IMR-90 (cell line): ENCODE measurements at regions not wholly inside any gene's neighbourhood (a gene's known extent, or its start where the extent isn't known, plus 50 kb on each side); places are given as distances from the start of the nearest gene placed in this dataset.
A peak's percentile ranks its signal among the peaks of the same experiment; 100 is the strongest.

Source experiments
- ATAC-seq: fragments of 200-7000 bp; cut with Tn5 transposase; 2 replicates; pipeline ENCODE4 v1.9.1; 2020; ENCODE audit warnings: low read depth, mild to moderate bottlenecking, moderate library complexity
- BruUV-seq: library from RNA; stranded (reverse); fragments of 400-500 nt; replicated peaks from 2 replicates; lab custom pipeline; 2021; lab: Mats Ljungman, UMichigan
- CTCF ChIA-PET: fragments of 300-600 bp; formaldehyde crosslinking; extraction: SDS; loops from one replicate; lab custom pipeline; 2021; ENCODE audit warnings: antibody characterized with exemption; lab: Yijun Ruan, JAX
- POLR2A ChIA-PET: fragments of 300-600 bp; sonication (Branson Sonifier 250); formaldehyde crosslinking; loops from one replicate; lab custom pipeline; 2022; ENCODE audit warnings: antibody characterized with exemption; ENCODE audit not compliant: unreplicated experiment; lab: Charles Lee
- DNase-seq: peaks from one replicate; pipeline ENCODE4 v3.0.0; 2013
- H2AFZ ChIP-seq: replicated peaks from 2 replicates; pipeline ENCODE3; 2013; ENCODE audit warnings: low read length, mild to moderate bottlenecking; ENCODE audit not compliant: poor library complexity
- H2AK5ac ChIP-seq: 2 replicates; pipeline ENCODE4 v1.6.1; 2013; ENCODE audit warnings: low read depth, low read length, inconsistent platforms
- H2AK9ac ChIP-seq: replicated peaks from 2 replicates; pipeline ENCODE3; 2013; ENCODE audit warnings: mild to moderate bottlenecking, low read depth, low read length, moderate library complexity; ENCODE audit not compliant: poor library complexity
- H2BK120ac ChIP-seq: 2 replicates; pipeline ENCODE4 v1.6.1; 2013; ENCODE audit warnings: low read depth, low read length, inconsistent platforms
- H2BK15ac ChIP-seq: 3 replicates; pipeline ENCODE4 v1.6.1; 2013; ENCODE audit warnings: low read depth, low read length, inconsistent platforms
- H2BK20ac ChIP-seq: 2 replicates; pipeline ENCODE4 v1.6.1; 2013; ENCODE audit warnings: low read depth, mild to moderate bottlenecking, inconsistent platforms, low read length, moderate library complexity
- H2BK5ac ChIP-seq: 2 replicates; pipeline ENCODE4 v1.6.1; 2013; ENCODE audit warnings: mild to moderate bottlenecking, low read depth, low read length, inconsistent platforms; ENCODE audit not compliant: poor library complexity, severe bottlenecking
- H3K14ac ChIP-seq: replicated peaks from 2 replicates; pipeline ENCODE4 v1.6.1; 2013; ENCODE audit warnings: low read depth, low read length, inconsistent platforms
- H3K18ac ChIP-seq: 2 replicates; pipeline ENCODE4 v1.6.1; 2013; ENCODE audit warnings: low read depth, low read length, control low read depth
- H3K23ac ChIP-seq: 2 replicates; pipeline ENCODE4 v1.6.1; 2013; ENCODE audit warnings: low read depth, low read length, inconsistent platforms
- H3K27ac ChIP-seq: 2 replicates; pipeline ENCODE4 v1.5.1; 2013; ENCODE audit warnings: mild to moderate bottlenecking, control low read depth, low read length; ENCODE audit not compliant: insufficient read depth
- H3K27me3 ChIP-seq: 2 replicates; pipeline ENCODE4 v1.6.1; 2013; ENCODE audit warnings: low read length; ENCODE audit not compliant: control insufficient read depth, insufficient read depth
- H3K36me3 ChIP-seq: 2 replicates; pipeline ENCODE4 v1.6.1; 2013; ENCODE audit warnings: low read length, mixed read lengths; ENCODE audit not compliant: control insufficient read depth, insufficient read depth
- H3K4ac ChIP-seq: 2 replicates; pipeline ENCODE4 v1.6.1; 2013; ENCODE audit warnings: low read depth, low read length, inconsistent platforms
- H3K4me1 ChIP-seq: 2 replicates; pipeline ENCODE4 v1.6.1; 2013; ENCODE audit warnings: low read length, mixed read lengths; ENCODE audit not compliant: control insufficient read depth, insufficient read depth
- H3K4me2 ChIP-seq: 2 replicates; pipeline ENCODE4 v1.6.1; 2013; ENCODE audit warnings: low read depth, mild to moderate bottlenecking, control low read depth, low read length, moderate library complexity
- H3K4me3 ChIP-seq: 2 replicates; pipeline ENCODE4 v1.5.1; 2013; ENCODE audit warnings: low read depth, mild to moderate bottlenecking, control low read depth, low read length, moderate library complexity; ENCODE audit not compliant: insufficient read depth
- H3K56ac ChIP-seq: 2 replicates; pipeline ENCODE4 v1.6.1; 2013; ENCODE audit warnings: low read length, inconsistent platforms; ENCODE audit not compliant: insufficient read depth; ENCODE audit errors: extremely low read depth
- H3K79me1 ChIP-seq, 2 experiments: 2 replicates each; pipeline ENCODE4 v1.6.1; 2013; ENCODE audit warnings: low read length in 2 of 2, inconsistent platforms in 1 of 2, low read depth in 1 of 2
- H3K9ac ChIP-seq: 2 replicates; pipeline ENCODE4 v1.6.1; 2013; ENCODE audit warnings: low read depth, low read length, control low read depth
- H3K9me1 ChIP-seq: 2 replicates; pipeline ENCODE4 v1.6.1; 2013; ENCODE audit warnings: low read length, inconsistent platforms; ENCODE audit not compliant: insufficient read depth
- H3K9me3 ChIP-seq: 2 replicates; pipeline ENCODE4 v1.6.1; 2013; ENCODE audit warnings: low read length; ENCODE audit not compliant: control insufficient read depth, insufficient read depth
- H4K20me1 ChIP-seq: 2 replicates; pipeline ENCODE4 v1.6.1; 2013; ENCODE audit warnings: low read length, inconsistent platforms; ENCODE audit not compliant: insufficient read depth
- H4K5ac ChIP-seq: 2 replicates; pipeline ENCODE4 v1.6.1; 2013; ENCODE audit warnings: mild to moderate bottlenecking, low read depth, low read length, control low read depth
- H4K8ac ChIP-seq, 2 experiments: 2 replicates each; pipeline ENCODE4 v1.6.1; 2013; ENCODE audit warnings: low read depth in 2 of 2, low read length in 2 of 2, control low read depth in 1 of 2, inconsistent platforms in 1 of 2
- H4K91ac ChIP-seq: 2 replicates; pipeline ENCODE4 v1.6.1; 2013; ENCODE audit warnings: low read depth, low read length, inconsistent platforms; ENCODE audit not compliant: insufficient read depth
- MXI1 ChIP-seq: IDR thresholded peaks from 2 replicates; pipeline ENCODE4 v1.6.1; 2012; ENCODE audit warnings: low read depth, mild to moderate bottlenecking, low read length, moderate library complexity, borderline replicate concordance
- WGBS, 2 experiments: methylation state at CpG; one replicate each; pipeline versions ENCODE4 v1.1.5 to v1.1.7; 2013; ENCODE audit warnings: missing lambda C conversion rate in 2 of 2; ENCODE audit not compliant: insufficient read length in 1 of 2; ENCODE audit errors: extremely low coverage in 2 of 2; 5-methylcytosine and 5-hydroxymethylcytosine counted together
- dilution Hi-C: fragments of 300-500 bp; cut with HindIII; formaldehyde crosslinking; loops from one replicate; pipeline ENCODE4 v1.14.3; 2018; ENCODE audit warnings: low sequenced_read_pairs; ENCODE audit not compliant: unreplicated experiment
- in situ Hi-C: fragments of 300-500 bp; cut with MboI; formaldehyde crosslinking; loops from 3 replicates; pipeline ENCODE4 v1.14.3; 2019; ENCODE audit warnings: low sequenced_read_pairs, inconsistent platforms, mixed read lengths
- intact Hi-C: fragments of 100-400 bp; cut with micrococcal nuclease; formaldehyde crosslinking; loops from 2 replicates; pipeline ENCODE4 v1.10.0; 2022

GRCh38 chr13:110097013-110097412 is 209.9 kb downstream of the COL4A1 start:
- 83% methylated on average over 3 of the region's 5 CpGs; no CpG with 5 or more reads in 1 of the 2 experiments for WGBS, 2 experiments
- H3K4me3 ChIP-seq = no peak overlapping the region
- H4K5ac ChIP-seq = no peak overlapping the region
- peak overlapping the region; percentile 5; the same call in 1 of the 2 replicates for H2AK5ac ChIP-seq
- no peak overlapping the region for H3K14ac ChIP-seq
- H2BK20ac ChIP-seq = no peak overlapping the region
- H3K27ac ChIP-seq = no peak overlapping the region
- peaks cover 3% of the 10 kb centered on the region for H3K4me1 ChIP-seq
- no peak overlapping the region for H3K18ac ChIP-seq
- peak overlapping the region; percentile 26; the same call in 1 of the 3 replicates for H2BK15ac ChIP-seq
- H4K8ac ChIP-seq = no peak overlapping the region
- H2BK5ac ChIP-seq = no peak overlapping the region
- H3K4ac ChIP-seq = no peak overlapping the region
- no peak overlapping the region for H2AK9ac ChIP-seq
- ATAC-seq = no peak
- H2BK120ac ChIP-seq = no peak overlapping the region
- in situ Hi-C loops = no loop called here
- H3K9me3 ChIP-seq = peaks cover 5% of the 10 kb centered on the region
- CTCF ChIA-PET = no interaction called here
- no peaks in the 10 kb centered on the region for H3K79me1 ChIP-seq
- DNase-seq = peak; percentile 49
- dilution Hi-C loops = no loop called here
- H3K9ac ChIP-seq = no peak overlapping the region
- no peak overlapping the region for H3K23ac ChIP-seq
- no peaks in the 10 kb centered on the region for H4K20me1 ChIP-seq
- H4K91ac ChIP-seq = no peak overlapping the region
- no TSS peak for BruUV-seq
- no peaks in the 10 kb centered on the region for H3K27me3 ChIP-seq
- POLR2A ChIA-PET = no interaction called here
- no peak overlapping the region for H3K56ac ChIP-seq
- H3K9me1 ChIP-seq = peaks cover 8% of the 10 kb centered on the region
- H3K4me2 ChIP-seq = no peak overlapping the region
- intact Hi-C loops = no loop called here
- H2AFZ ChIP-seq = no peak overlapping the region
- H3K36me3 ChIP-seq = no peaks in the 10 kb centered on the region
- no peak for TF ChIP-seq MXI1
